HepG2 (cell line): ENCODE measurements at regions not wholly inside any gene's neighbourhood (a gene's known extent, or its start where the extent isn't known, plus 50 kb on each side); places are given as distances from the start of the nearest gene placed in this dataset.

Experiments used
- ATAC-seq: fragments of 200-7000 bp; cut with Tn5 transposase; 3 replicates; pipeline ENCODE4 v1.9.1; 2020; ENCODE audit warnings: mild to moderate bottlenecking, moderate library complexity
- BruUV-seq: library from RNA; stranded (reverse); fragments of 400-500 nt; replicated peaks from 2 replicates; lab custom pipeline; 2021; lab: Mats Ljungman, UMichigan
- CTCF ChIA-PET: fragments of 300-600 bp; formaldehyde crosslinking; extraction: SDS; loops from one replicate; lab custom pipeline; 2021; ENCODE audit warnings: low total read pairs, inconsistent platforms, low intra/inter-chr PET ratio; lab: Yijun Ruan, JAX
- POLR2A ChIA-PET: fragments of 350-600 bp; sonication (Branson Sonifier 250); formaldehyde crosslinking; loops from one replicate; lab custom pipeline; 2020; ENCODE audit warnings: antibody characterized with exemption, inconsistent platforms; lab: Yijun Ruan, JAX
- DNase-seq: peaks from one replicate; pipeline ENCODE4 v3.0.0-alpha.2; 2015; ENCODE audit warnings: low spot score
- FAIRE-seq: peaks from 3 replicates; lab custom pipeline; 2011; peaks lifted over from hg19 to GRCh38; lab: Jason Lieb, UNC
- H2AFZ ChIP-seq: one replicate; pipeline ENCODE4 v1.6.1; 2011; ENCODE audit warnings: low read length, inconsistent platforms
- H3K27ac ChIP-seq: fragments of 300-600 bp; 3 replicates; pipeline ENCODE4 v1.8.0; 2011; ENCODE audit warnings: mixed run types, mild to moderate bottlenecking, mixed read lengths, low read length, inconsistent platforms; ENCODE audit not compliant: insufficient read depth; ENCODE audit errors: extremely low read length
- H3K27me3 ChIP-seq, 2 experiments: fragments of 200-600 bp in 1 of 2; 2 replicates in 1 of 2; 3 replicates in 1 of 2; pipeline versions ENCODE4 v1.6.0 to v1.8.0; 2011; ENCODE audit warnings: low read length in 2 of 2, mild to moderate bottlenecking in 2 of 2, moderate library complexity in 2 of 2, inconsistent platforms in 1 of 2; ENCODE audit not compliant: insufficient read depth in 2 of 2, control insufficient read depth in 1 of 2
- H3K36me3 ChIP-seq, 2 experiments: fragments of 200-600 bp in 1 of 2; replicated peaks in 1 of 2; 2 replicates in 1 of 2; 3 replicates in 1 of 2; pipeline versions ENCODE4 v1.5.1 to v1.8.0; 2011; ENCODE audit warnings: low read length in 2 of 2, inconsistent platforms in 1 of 2; ENCODE audit not compliant: insufficient read depth in 2 of 2, control insufficient read depth in 1 of 2
- H3K4me1 ChIP-seq: 2 replicates; pipeline ENCODE4 v1.5.1; 2012; ENCODE audit warnings: low read length, inconsistent platforms; ENCODE audit not compliant: insufficient read depth
- H3K4me2 ChIP-seq: 2 replicates; pipeline ENCODE4 v1.6.0; 2011; ENCODE audit warnings: low read depth, low read length, inconsistent platforms
- H3K4me3 ChIP-seq, 3 experiments: fragments of 200-600 bp in 1 of 3; sonication (generic), shearing (Covaris generic) in 1 of 3; replicated peaks in 1 of 3; 2 replicates each; pipeline ENCODE4 v1.5.1; 2011 to 2016; ENCODE audit warnings: low read length in 3 of 3, inconsistent platforms in 2 of 3, low read depth in 2 of 3, mild to moderate bottlenecking in 2 of 3, control low read depth in 1 of 3, mixed read lengths in 1 of 3; ENCODE audit not compliant: insufficient read depth in 1 of 3
- H3K79me2 ChIP-seq: one replicate; pipeline ENCODE4 v1.6.1; 2011; ENCODE audit warnings: low read length, inconsistent platforms; ENCODE audit not compliant: insufficient read depth
- H3K9ac ChIP-seq: 2 replicates; pipeline ENCODE4 v1.6.0; 2011; ENCODE audit warnings: mild to moderate bottlenecking, low read depth, low read length, inconsistent platforms; ENCODE audit not compliant: insufficient read depth
- H3K9me3 ChIP-seq: 2 replicates; pipeline ENCODE4 v1.5.1; 2012; ENCODE audit warnings: mild to moderate bottlenecking, low read length
- H4K20me1 ChIP-seq: 2 replicates; pipeline ENCODE4 v1.6.0; 2011; ENCODE audit warnings: inconsistent platforms, mild to moderate bottlenecking, low read length, moderate library complexity; ENCODE audit not compliant: insufficient read depth
- JUND ChIP-seq: sonication (generic); formaldehyde crosslinking; IDR thresholded peaks from 2 replicates; pipeline ENCODE4 v1.8.0; 2022; ENCODE audit warnings: mild to moderate bottlenecking, missing genetic modification reagents
- KMT2B ChIP-seq: IDR thresholded peaks from 2 replicates; pipeline ENCODE4 v1.6.1; 2016; ENCODE audit warnings: missing genetic modification reagents, missing compliant biosample characterization
- POLR2AphosphoS5 ChIP-seq: IDR thresholded peaks from 2 replicates; pipeline ENCODE4 v1.6.1; 2012; ENCODE audit warnings: low read depth, low read length
- RBAK ChIP-seq: sonication (generic); formaldehyde crosslinking; IDR thresholded peaks from 2 replicates; pipeline ENCODE4 v1.5.1; 2020; ENCODE audit warnings: mild to moderate bottlenecking, missing genetic modification reagents
- SRY ChIP-seq: sonication (generic); formaldehyde crosslinking; IDR thresholded peaks from 2 replicates; pipeline ENCODE4 v1.8.0; 2022; ENCODE audit warnings: mild to moderate bottlenecking, missing genetic modification reagents
- TARDBP ChIP-seq: sonication (generic); formaldehyde crosslinking; IDR thresholded peaks from 2 replicates; pipeline ENCODE4 v1.8.0; 2022; ENCODE audit warnings: mild to moderate bottlenecking, missing genetic modification reagents
- TBL1XR1 ChIP-seq: fragments of 150-350 bp; IDR thresholded peaks from 2 replicates; pipeline ENCODE4 v1.6.1; 2014; ENCODE audit warnings: borderline replicate concordance, low read length; ENCODE audit not compliant: partially characterized antibody
- YEATS2 ChIP-seq: sonication (generic); formaldehyde crosslinking; IDR thresholded peaks from 2 replicates; pipeline ENCODE4 v1.4.0; 2020; ENCODE audit warnings: missing genetic modification reagents, borderline replicate concordance
- ZNF563 ChIP-seq: sonication (generic); formaldehyde crosslinking; IDR thresholded peaks from 2 replicates; pipeline ENCODE4 v1.8.0; 2022; ENCODE audit warnings: mild to moderate bottlenecking, moderate library complexity, missing genetic modification reagents
- ZNF652 ChIP-seq: IDR thresholded peaks from 2 replicates; pipeline ENCODE4 v1.6.1; 2016; ENCODE audit warnings: low read depth, borderline replicate concordance
- ZNF780A ChIP-seq: sonication (generic); formaldehyde crosslinking; IDR thresholded peaks from 2 replicates; pipeline ENCODE4 v1.8.0; 2022; ENCODE audit warnings: mild to moderate bottlenecking, missing genetic modification reagents, moderate library complexity
- ZNF83 ChIP-seq: sonication (generic); formaldehyde crosslinking; IDR thresholded peaks from 2 replicates; pipeline ENCODE4 v1.4.0; 2020; ENCODE audit warnings: missing genetic modification reagents, mild to moderate bottlenecking, borderline replicate concordance
- WGBS: methylation state at CpG from one replicate; pipeline ENCODE4 v1.1.6; 2017; ENCODE audit warnings: low lambda C conversion rate; 5-methylcytosine and 5-hydroxymethylcytosine counted together
- in situ Hi-C: cut with HindIII; loops from 2 replicates; pipeline ENCODE4 v1.10.0; 2017; ENCODE audit warnings: low pct_unique_long_range_greater_than_20kb; ENCODE audit not compliant: extremely low pct_ligation_motif_present
- intact Hi-C: fragments of 100-400 bp; cut with micrococcal nuclease; formaldehyde crosslinking; loops from one replicate; pipeline ENCODE4 v1.10.0; 2022; ENCODE audit not compliant: unreplicated experiment
- TF ChIP-seq, protein P1 (sequence below): sonication (generic); formaldehyde crosslinking; IDR thresholded peaks from 2 replicates; pipeline ENCODE4 v1.5.0; 2020; ENCODE audit warnings: missing genetic modification reagents

DNA sequence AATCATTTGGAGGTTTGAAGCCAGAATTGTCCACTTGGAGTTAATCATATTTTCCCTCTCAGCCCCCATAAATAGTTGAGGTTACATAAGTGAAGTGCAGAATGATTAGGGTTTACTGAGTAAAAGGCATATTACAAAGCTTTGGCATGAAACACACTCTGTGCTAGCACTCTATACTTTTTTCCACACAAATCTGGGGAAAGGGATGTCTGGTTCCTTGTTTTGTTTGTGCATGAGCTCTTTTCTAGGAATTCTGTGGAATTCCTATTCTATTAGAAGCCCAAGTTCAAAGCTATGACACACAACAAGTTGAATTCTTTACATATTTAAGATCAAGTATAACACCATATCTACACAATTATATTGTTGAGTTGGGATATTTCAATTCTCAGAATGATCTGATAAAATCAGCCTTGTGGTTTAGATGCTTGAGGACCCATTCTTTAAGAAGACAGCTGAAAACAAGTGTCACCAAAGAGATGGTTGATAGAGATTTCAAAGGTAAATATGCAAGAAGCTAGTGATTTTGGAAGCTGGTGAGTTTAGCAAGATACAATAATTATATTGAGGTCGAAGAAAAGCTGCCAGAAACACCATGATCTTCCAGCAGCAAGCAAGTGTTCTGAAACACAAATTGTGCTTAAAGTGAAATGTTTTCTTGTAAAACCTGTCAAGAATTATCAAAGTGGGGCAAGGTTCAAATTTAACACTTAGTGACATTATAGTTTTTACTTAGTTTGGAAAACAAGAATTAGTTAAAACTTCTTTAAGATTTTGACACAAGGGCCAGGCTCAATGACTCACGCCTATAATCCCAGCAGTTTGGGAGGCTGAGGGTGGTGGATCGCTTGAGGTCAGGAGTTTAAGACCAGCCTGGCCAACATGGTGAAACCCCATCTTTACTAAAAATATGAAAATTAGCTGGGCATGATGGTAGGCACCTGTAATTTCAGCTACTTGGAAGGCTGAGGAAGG lies 122.6 kb downstream of the INHBA start (continued):
- no peak for TF ChIP-seq ZNF652 (CRISPR knock-in tag)
- TF ChIP-seq KMT2B (CRISPR knock-in tag), result no peak
- TF ChIP-seq YEATS2 (CRISPR knock-in tag), result no peak
- TF ChIP-seq SRY, result no peak
- no peak for TF ChIP-seq ZNF83

DNA sequence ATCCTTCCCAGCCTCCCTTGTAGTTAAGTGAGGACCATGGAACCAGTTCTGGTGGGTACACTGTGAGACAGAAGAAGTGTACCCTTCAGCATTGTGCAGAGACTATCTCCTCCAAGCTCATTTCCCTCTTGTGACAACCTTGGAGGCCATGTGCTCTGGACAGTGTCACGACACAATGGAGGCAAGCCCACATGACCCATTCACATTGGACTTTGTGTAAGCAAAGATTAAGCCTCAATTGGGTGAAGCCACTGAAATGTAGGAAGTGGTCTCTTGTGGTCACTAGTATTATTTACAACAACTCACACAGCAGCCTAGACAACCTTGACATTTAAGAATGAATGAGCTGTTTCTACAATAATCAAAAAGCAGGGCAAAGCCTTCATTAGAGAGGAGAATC lies 124.2 kb downstream of the INHBA start:
- H3K27ac ChIP-seq, result no peak overlapping the region
- H3K4me3 ChIP-seq, result no peak overlapping the region
- no TSS peak for BruUV-seq
- no peaks in the 10 kb centered on the region for H3K36me3 ChIP-seq
- H3K79me2 ChIP-seq, result no peaks in the 10 kb centered on the region
- in situ Hi-C loops (no loop called here), intact Hi-C loops (no loop called here)
- no peaks in the 10 kb centered on the region for H3K4me1 ChIP-seq
- no peak overlapping the region for H2AFZ ChIP-seq
- no peaks in the 10 kb centered on the region for H3K27me3 ChIP-seq
- no peaks in the 10 kb centered on the region for H4K20me1 ChIP-seq
- FAIRE-seq (no peak), ATAC-seq (no peak)
- TF ChIP-seq RBAK (CRISPR knock-in tag), result no peak
- TF ChIP-seq TBL1XR1, result no peak
- TF ChIP-seq ZNF780A (CRISPR knock-in tag), result no peak
- TF ChIP-seq, protein P1, sequence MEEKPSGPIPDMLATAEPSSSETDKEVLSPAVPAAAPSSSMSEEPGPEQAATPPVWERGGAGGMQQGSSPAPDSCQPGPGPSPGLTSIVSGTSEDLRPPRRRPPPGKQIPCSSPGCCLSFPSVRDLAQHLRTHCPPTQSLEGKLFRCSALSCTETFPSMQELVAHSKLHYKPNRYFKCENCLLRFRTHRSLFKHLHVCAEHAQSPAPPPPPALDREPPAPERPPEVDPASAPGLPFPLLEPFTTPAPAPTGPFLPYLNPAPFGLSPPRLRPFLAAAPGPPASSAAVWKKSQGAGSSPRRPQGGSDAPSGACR (CRISPR knock-in tag), result no peak
- TF ChIP-seq POLR2AphosphoS5, result no peak
- no peak for TF ChIP-seq ZNF563 (CRISPR knock-in tag)
- no peak for TF ChIP-seq JUND (CRISPR knock-in tag)
- TF ChIP-seq TARDBP (CRISPR knock-in tag), result no peak
- TF ChIP-seq, all 625 proteins: peak for 0
- Histone ChIP-seq H3K9ac (no peak overlapping the region), H3K9me3 (peaks cover 48% of the 10 kb centered on the region), H3K4me2 (no peak overlapping the region)
- 33% methylated on average over 1 of the region's 1 CpG for whole genome bisulfite sequencing
- ChIA-PET CTCF (no interaction called here), POLR2A (no interaction called here)
- DNase-seq, result no peak
